PC-9 (cell line): ENCODE measurements at regions not wholly inside any gene's neighbourhood (a gene's known extent, or its start where the extent isn't known, plus 50 kb on each side); places are given as distances from the start of the nearest gene placed in this dataset.

ENCODE experiments used
- BruUV-seq: library from RNA; stranded (reverse); fragments of 400-500 nt; replicated peaks from 2 replicates; lab custom pipeline; 2021; lab: Mats Ljungman, UMichigan
- CTCF ChIA-PET: fragments of 300-600 bp; sonication (Branson Sonifier 250); formaldehyde crosslinking; loops from one replicate; lab custom pipeline; 2022; ENCODE audit warnings: antibody characterized with exemption; lab: Charles Lee
- POLR2A ChIA-PET: fragments of 300-600 bp; sonication (Branson Sonifier 250); formaldehyde crosslinking; loops from one replicate; lab custom pipeline; 2022; ENCODE audit warnings: antibody characterized with exemption; ENCODE audit not compliant: unreplicated experiment; lab: Charles Lee
- DNase-seq, 2 experiments: peaks; one replicate each; pipeline versions ENCODE4 v3.0.0 to v3.0.0-alpha.2; 2015 to 2022; ENCODE audit warnings: mixed read lengths in 1 of 2
- H2AFZ ChIP-seq: fragments of 200-600 bp; sonication (generic); 2 replicates; pipeline ENCODE4 v1.8.1; 2017; ENCODE audit warnings: antibody characterized with exemption
- H3F3A ChIP-seq: fragments of 200-600 bp; sonication (generic); 2 replicates; pipeline ENCODE4 v1.8.1; 2017; ENCODE audit warnings: antibody characterized with exemption, mild to moderate bottlenecking, low read depth; ENCODE audit not compliant: insufficient read depth
- H3K27ac ChIP-seq: fragments of 200-600 bp; sonication (generic); 2 replicates; pipeline ENCODE4 v1.6.1; 2016; ENCODE audit warnings: mixed run types
- H3K27me3 ChIP-seq: fragments of 200-600 bp; sonication (generic); 2 replicates; pipeline ENCODE4 v1.6.1; 2016; ENCODE audit warnings: low read depth, mixed run types; ENCODE audit not compliant: insufficient read depth
- H3K36me3 ChIP-seq: fragments of 200-600 bp; sonication (generic); 2 replicates; pipeline ENCODE4 v1.6.1; 2016; ENCODE audit warnings: low read depth, mixed run types
- H3K4me1 ChIP-seq: fragments of 200-600 bp; sonication (generic); replicated peaks from 2 replicates; pipeline ENCODE4 v1.6.1; 2016; ENCODE audit warnings: mixed run types; ENCODE audit not compliant: insufficient read depth
- H3K4me2 ChIP-seq: fragments of 200-600 bp; sonication (generic); 2 replicates; pipeline ENCODE4 v1.6.1; 2017; ENCODE audit warnings: mixed run types
- H3K4me3 ChIP-seq: fragments of 200-600 bp; sonication (generic); 2 replicates; pipeline ENCODE4 v1.6.1; 2016; ENCODE audit warnings: mixed run types
- H3K79me2 ChIP-seq: fragments of 200-600 bp; sonication (generic); 2 replicates; pipeline ENCODE4 v1.6.1; 2017; ENCODE audit warnings: low read depth, mixed run types
- H3K9me2 ChIP-seq: fragments of 200-600 bp; sonication (generic); 2 replicates; pipeline ENCODE4 v1.8.1; 2017; ENCODE audit warnings: mild to moderate bottlenecking; ENCODE audit not compliant: insufficient read depth
- H3K9me3 ChIP-seq: fragments of 200-600 bp; sonication (generic); 2 replicates; pipeline ENCODE4 v1.8.1; 2016; ENCODE audit warnings: low read depth; ENCODE audit not compliant: insufficient read depth
- H4K20me1 ChIP-seq: fragments of 200-600 bp; sonication (generic); 2 replicates; pipeline ENCODE4 v1.8.1; 2017; ENCODE audit not compliant: insufficient read depth
- EZH2 ChIP-seq: fragments of 200-600 bp; sonication (generic); IDR thresholded peaks from 2 replicates; pipeline ENCODE4 v1.8.0; 2017; ENCODE audit warnings: antibody characterized with exemption, low read depth
- intact Hi-C: fragments of 100-400 bp; cut with micrococcal nuclease; formaldehyde crosslinking; loops from one replicate; pipeline ENCODE4 v1.10.0; 2022; ENCODE audit not compliant: unreplicated experiment
- TF ChIP-seq, protein P1 (sequence below): fragments of 200-600 bp; sonication (generic); conservative IDR thresholded peaks from 2 replicates; pipeline ENCODE4 v1.6.1; 2017; ENCODE audit warnings: mixed run types, antibody characterized with exemption, mild to moderate bottlenecking, moderate library complexity

GRCh38 chr3:22263042-22263441 lies 512.0 kb upstream of the ZNF385D start:
- peaks cover 10% of the 10 kb centered on the region; the same call in 1 of the 2 replicates for H3F3A ChIP-seq
- H3K9me3 ChIP-seq, result no peaks in the 10 kb centered on the region
- ChIA-PET POLR2A (interaction anchor here (0.6 kb wide), 2 partner anchors 18 to 1536 kb away, joined by 3 to 15 read pairs; no protein-coding TSS in a partner anchor), CTCF (no interaction called here)
- no peaks in the 10 kb centered on the region for H3K27me3 ChIP-seq
- no peak overlapping the region for H2AFZ ChIP-seq
- peaks cover 11% of the 10 kb centered on the region; the same call in 1 of the 2 replicates for H3K4me1 ChIP-seq
- H3K4me2 ChIP-seq, result 0 out of 2 replicates have a peak overlapping the region, but pooled peaks have one; percentile 22
- no peaks in the 10 kb centered on the region for H3K79me2 ChIP-seq
- intact Hi-C loops, result loop anchor here (2.0 kb wide), 1 partner anchor 18 kb away; no protein-coding TSS in a partner anchor
- H3K4me3 ChIP-seq, result no peak overlapping the region
- no peaks in the 10 kb centered on the region for H4K20me1 ChIP-seq
- peak; percentile 37 to 45 for DNase-seq
- H3K36me3 ChIP-seq, result no peaks in the 10 kb centered on the region
- TF ChIP-seq EZH2, result no peak
- TF ChIP-seq, protein P1, sequence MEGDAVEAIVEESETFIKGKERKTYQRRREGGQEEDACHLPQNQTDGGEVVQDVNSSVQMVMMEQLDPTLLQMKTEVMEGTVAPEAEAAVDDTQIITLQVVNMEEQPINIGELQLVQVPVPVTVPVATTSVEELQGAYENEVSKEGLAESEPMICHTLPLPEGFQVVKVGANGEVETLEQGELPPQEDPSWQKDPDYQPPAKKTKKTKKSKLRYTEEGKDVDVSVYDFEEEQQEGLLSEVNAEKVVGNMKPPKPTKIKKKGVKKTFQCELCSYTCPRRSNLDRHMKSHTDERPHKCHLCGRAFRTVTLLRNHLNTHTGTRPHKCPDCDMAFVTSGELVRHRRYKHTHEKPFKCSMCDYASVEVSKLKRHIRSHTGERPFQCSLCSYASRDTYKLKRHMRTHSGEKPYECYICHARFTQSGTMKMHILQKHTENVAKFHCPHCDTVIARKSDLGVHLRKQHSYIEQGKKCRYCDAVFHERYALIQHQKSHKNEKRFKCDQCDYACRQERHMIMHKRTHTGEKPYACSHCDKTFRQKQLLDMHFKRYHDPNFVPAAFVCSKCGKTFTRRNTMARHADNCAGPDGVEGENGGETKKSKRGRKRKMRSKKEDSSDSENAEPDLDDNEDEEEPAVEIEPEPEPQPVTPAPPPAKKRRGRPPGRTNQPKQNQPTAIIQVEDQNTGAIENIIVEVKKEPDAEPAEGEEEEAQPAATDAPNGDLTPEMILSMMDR, result no peak
- no TSS peak for BruUV-seq
- no peak overlapping the region for H3K27ac ChIP-seq
- no peaks in the 10 kb centered on the region for H3K9me2 ChIP-seq

DNA sequence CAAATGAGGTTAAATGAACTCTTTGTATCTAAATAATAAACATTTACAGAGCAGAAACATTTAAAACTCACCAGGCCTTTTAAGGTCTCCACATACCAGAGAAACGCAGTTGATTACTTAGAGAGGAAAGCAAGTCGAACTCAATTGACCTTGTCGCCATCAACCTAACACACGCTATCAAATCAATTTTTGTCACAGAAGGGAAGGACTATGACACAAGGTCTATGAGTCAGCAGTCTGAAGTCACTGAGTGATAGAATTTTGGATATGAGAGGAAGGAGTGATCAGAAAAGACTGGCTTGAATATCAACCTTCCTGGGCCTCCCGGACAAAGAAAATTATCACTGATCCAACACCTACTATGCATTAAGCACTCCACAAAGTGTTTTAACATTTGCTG lies 514.4 kb upstream of the ZNF385D start:
- no peak for DNase-seq
- ChIA-PET CTCF (no interaction called here), POLR2A (no interaction called here)
- H3K4me1 ChIP-seq, result peaks cover 11% of the 10 kb centered on the region; the same call in 1 of the 2 replicates
- no TSS peak for BruUV-seq
- no peak overlapping the region for H3K4me2 ChIP-seq
- H3K27me3 ChIP-seq, result no peaks in the 10 kb centered on the region
- no peaks in the 10 kb centered on the region for H3K36me3 ChIP-seq
- H3K27ac ChIP-seq, result no peak overlapping the region
- no peaks in the 10 kb centered on the region for H3K79me2 ChIP-seq
- H3K4me3 ChIP-seq, result no peak overlapping the region
- intact Hi-C loops, result no loop called here
- peaks cover 10% of the 10 kb centered on the region; the same call in 1 of the 2 replicates for H3F3A ChIP-seq
- TF ChIP-seq, protein P1, result no peak
- no peak for TF ChIP-seq EZH2
- no peaks in the 10 kb centered on the region for H3K9me3 ChIP-seq
- H3K9me2 ChIP-seq, result no peaks in the 10 kb centered on the region
- H4K20me1 ChIP-seq, result no peaks in the 10 kb centered on the region
- no peak overlapping the region for H2AFZ ChIP-seq

- no TSS peak for BruUV-seq
- no peaks in the 10 kb centered on the region for H3K36me3 ChIP-seq
- no peak for TF ChIP-seq EZH2
- TF ChIP-seq, protein P1, result no peak
- intact Hi-C loops, result no loop called here
- H3K9me3 ChIP-seq, result no peaks in the 10 kb centered on the region
- H3K27ac ChIP-seq, result no peak overlapping the region
- H3K4me2 ChIP-seq, result no peak overlapping the region
- no peaks in the 10 kb centered on the region for H3K4me1 ChIP-seq
- no peaks in the 10 kb centered on the region for H3F3A ChIP-seq
- no peaks in the 10 kb centered on the region for H3K9me2 ChIP-seq
- ChIA-PET CTCF (no interaction called here), POLR2A (no interaction called here)
- H3K79me2 ChIP-seq, result no peaks in the 10 kb centered on the region
- H4K20me1 ChIP-seq, result no peaks in the 10 kb centered on the region
- H3K27me3 ChIP-seq, result no peaks in the 10 kb centered on the region
- no peak overlapping the region for H2AFZ ChIP-seq
- DNase-seq, result no peak
- H3K4me3 ChIP-seq, result no peak overlapping the region
Observed at GRCh38 chr3:22269831-22270230, 518.8 kb upstream of the ZNF385D start.
